SU-DHL-6 (cell line): ENCODE measurements at regions not wholly inside any gene's neighbourhood (a gene's known extent, or its start where the extent isn't known, plus 50 kb on each side); places are given as distances from the start of the nearest gene placed in this dataset.
"Not testable (repeated sequence)": the region's sequence is repeated elsewhere in the genome, so short reads cannot be mapped to it uniquely, and the experiment has no call there.

Source experiments
- H2AFZ ChIP-seq: fragments of 200-600 bp; sonication (generic); 2 replicates; pipeline ENCODE4 v1.6.1; 2014; ENCODE audit warnings: low read depth, mild to moderate bottlenecking, moderate library complexity, mixed read lengths, antibody characterized with exemption, low read length; ENCODE audit not compliant: severe bottlenecking
- H3F3A ChIP-seq: fragments of 200-600 bp; shearing (Covaris generic); 2 replicates; pipeline ENCODE4 v1.6.0; 2016; ENCODE audit warnings: antibody characterized with exemption, mild to moderate bottlenecking; ENCODE audit not compliant: insufficient read depth
- H3K27ac ChIP-seq: fragments of 200-600 bp; sonication (generic); 2 replicates; pipeline ENCODE4 v1.5.1; 2016; ENCODE audit warnings: low read depth, mild to moderate bottlenecking, low read length, moderate library complexity, mixed read lengths
- H3K27me3 ChIP-seq: fragments of 200-600 bp; sonication (generic), shearing (Covaris generic); 2 replicates; pipeline ENCODE4 v1.6.0; 2014; ENCODE audit warnings: mild to moderate bottlenecking, low read length
- H3K36me3 ChIP-seq: fragments of 200-600 bp; sonication (generic); 2 replicates; pipeline ENCODE4 v1.6.1; 2014; ENCODE audit warnings: mild to moderate bottlenecking, low read length, mixed read lengths
- H3K4me2 ChIP-seq: fragments of 300-600, 200-600 bp; shearing (Covaris generic), sonication (generic); 2 replicates; pipeline ENCODE4 v1.6.0; 2014; ENCODE audit warnings: low read length, low read depth, mild to moderate bottlenecking; ENCODE audit not compliant: poor library complexity, severe bottlenecking
- H3K4me3 ChIP-seq: fragments of 200-600 bp; sonication (generic); 2 replicates; pipeline ENCODE4 v1.5.1; 2014; ENCODE audit warnings: antibody characterized with exemption, low read length, mild to moderate bottlenecking, mixed read lengths; ENCODE audit not compliant: insufficient read depth, poor library complexity, severe bottlenecking
- H3K79me2 ChIP-seq: fragments of 200-600 bp; sonication (generic); 2 replicates; pipeline ENCODE4 v1.6.1; 2014; ENCODE audit warnings: mild to moderate bottlenecking, low read length, moderate library complexity; ENCODE audit not compliant: insufficient read depth
- H3K9ac ChIP-seq: fragments of 200-600 bp; sonication (generic); 2 replicates; pipeline ENCODE4 v1.7.0; 2014; ENCODE audit warnings: mild to moderate bottlenecking, low read length
- H3K9me2 ChIP-seq: fragments of 200-600 bp; sonication (generic); replicated peaks from 2 replicates; pipeline ENCODE4 v1.6.1; 2014; ENCODE audit warnings: low read length; ENCODE audit not compliant: insufficient read depth
- H3K9me3 ChIP-seq: fragments of 200-600 bp; sonication (generic); 2 replicates; pipeline ENCODE4 v1.6.1; 2014; ENCODE audit warnings: low read length, mixed read lengths; ENCODE audit not compliant: insufficient read depth
- H4K20me1 ChIP-seq: fragments of 200-600 bp; sonication (generic); 2 replicates; pipeline ENCODE4 v1.6.1; 2014; ENCODE audit warnings: low read depth, mild to moderate bottlenecking, antibody characterized with exemption, low read length, moderate library complexity, mixed read lengths
- CTCF ChIP-seq: fragments of 200-600 bp; sonication (generic); IDR thresholded peaks from one replicate; pipeline ENCODE4 v1.5.1; 2017; ENCODE audit warnings: antibody characterized with exemption, mild to moderate bottlenecking, low read length, moderate library complexity; ENCODE audit not compliant: insufficient read depth, poor library complexity, severe bottlenecking
- EZH2phosphoT487 ChIP-seq: fragments of 200-600 bp; sonication (generic), shearing (Covaris generic); conservative IDR thresholded peaks from 2 replicates; pipeline ENCODE4 v1.6.1; 2018; ENCODE audit warnings: mild to moderate bottlenecking, antibody characterized with exemption, low read length, moderate library complexity, mixed read lengths

GRCh38 chrX:137164329-137164728 is 130.5 kb upstream of the GPR101 start:
- Histone ChIP-seq H3K27me3 (no peaks in the 10 kb centered on the region), H2AFZ (no peak overlapping the region), H3K4me2 (no peak overlapping the region), H3K27ac (no peak overlapping the region), H3F3A (no peaks in the 10 kb centered on the region), H3K36me3 (no peaks in the 10 kb centered on the region), H3K79me2 (no peaks in the 10 kb centered on the region), H3K9ac (no peak overlapping the region), H3K9me3 (no peaks in the 10 kb centered on the region), H3K9me2 (no peaks in the 10 kb centered on the region), H4K20me1 (no peaks in the 10 kb centered on the region), H3K4me3 (no peak overlapping the region)
- TF ChIP-seq EZH2phosphoT487 (no peak), CTCF (no peak)

- H3F3A ChIP-seq: no peaks in the 10 kb centered on the region
- H3K4me2 ChIP-seq: no peak overlapping the region
- no peak overlapping the region for H3K27ac ChIP-seq
- TF ChIP-seq CTCF (no peak), EZH2phosphoT487 (no peak)
- no peak overlapping the region for H3K9ac ChIP-seq
- H2AFZ ChIP-seq: no peak overlapping the region
- H3K9me2 ChIP-seq: no peaks in the 10 kb centered on the region
- H3K36me3 ChIP-seq: no peaks in the 10 kb centered on the region
- no peaks in the 10 kb centered on the region for H4K20me1 ChIP-seq
- no peaks in the 10 kb centered on the region for H3K27me3 ChIP-seq
- no peak overlapping the region for H3K4me3 ChIP-seq
- H3K79me2 ChIP-seq: no peaks in the 10 kb centered on the region
- no peaks in the 10 kb centered on the region for H3K9me3 ChIP-seq
Measured at GRCh38 chrX:137151403-137151802, 117.6 kb upstream of the GPR101 start.

DNA sequence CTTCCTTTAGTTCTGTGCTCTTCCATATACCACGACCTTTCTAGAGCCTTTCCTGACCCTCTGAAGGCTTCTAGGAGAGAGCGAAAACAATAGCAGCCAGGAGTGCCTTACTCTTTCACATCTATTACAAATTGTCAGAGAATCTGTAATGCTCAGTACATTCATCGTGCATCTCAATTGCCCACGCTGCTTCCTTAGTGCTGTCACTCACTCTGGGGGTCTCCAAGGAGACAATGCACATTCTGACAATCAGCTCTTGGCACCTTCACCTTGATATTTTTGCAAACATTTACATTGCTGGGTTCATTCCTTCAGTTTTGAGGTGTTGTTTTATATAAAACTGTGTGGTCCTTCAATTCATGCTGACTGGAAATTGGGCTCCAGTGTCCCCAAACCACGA is 110.1 kb upstream of the GPR101 start:
- TF ChIP-seq EZH2phosphoT487 (no peak), CTCF (no peak)

GRCh38 chrX:137122651-137123050 is 88.9 kb upstream of the GPR101 start:
- H4K20me1 ChIP-seq, H3K79me2 ChIP-seq, H3K9ac ChIP-seq, H3K9me3 ChIP-seq, H3K4me2 ChIP-seq, H2AFZ ChIP-seq, H3K4me3 ChIP-seq, H3K27me3 ChIP-seq, H3F3A ChIP-seq, H3K36me3 ChIP-seq, H3K27ac ChIP-seq, H3K9me2 ChIP-seq: not testable (repeated sequence)

More for the DNA sequence above, 110.1 kb upstream of the GPR101 start:
- Histone ChIP-seq H3K79me2 (no peaks in the 10 kb centered on the region), H3F3A (no peaks in the 10 kb centered on the region), H3K27ac (no peak overlapping the region), H3K4me2 (no peak overlapping the region), H3K36me3 (no peaks in the 10 kb centered on the region), H4K20me1 (no peaks in the 10 kb centered on the region), H2AFZ (no peak overlapping the region), H3K9ac (no peak overlapping the region), H3K27me3 (no peaks in the 10 kb centered on the region), H3K4me3 (no peak overlapping the region), H3K9me3 (no peaks in the 10 kb centered on the region), H3K9me2 (no peaks in the 10 kb centered on the region)
